ENCODE measurements at regions not wholly inside any gene's neighbourhood (a gene's known extent, or its start where the extent isn't known, plus 50 kb on each side); places are given as distances from the start of the nearest gene placed in this dataset.

- no peak overlapping the region for H3K27ac ChIP-seq
- intact Hi-C loops (cut with DNase I; ENCODE audit: low total_unique reads) = no loop called here
- no peak overlapping the region for H3K4me3 ChIP-seq
- no peaks in the 10 kb centered on the region for H3K9me3 ChIP-seq
- H3K4me1 ChIP-seq = no peaks in the 10 kb centered on the region
- 82 to 93% (median 89%) methylated on average over 2 of the region's 2 CpGs for WGBS, 5 donors
- H3K36me3 ChIP-seq = no peaks in the 10 kb centered on the region
- DNase-seq = no peak
- no peak for TF ChIP-seq POLR2AphosphoS5 (IDR thresholded peaks at IDR 0.05)
- no peak for TF ChIP-seq CTCF (IDR thresholded peaks at IDR 0.05 in 8 of 11, conservative IDR thresholded peaks at IDR 0.05 in 3 of 11)
- TF ChIP-seq POLR2A (IDR thresholded peaks at IDR 0.05) = no peak
- no peaks in the 10 kb centered on the region for H3K27me3 ChIP-seq (replicated peaks in 1 of 7)
These were observed 151.2 kb upstream of the AMOT start for GRCh38 chrX:112991801-112992200.

DNA sequence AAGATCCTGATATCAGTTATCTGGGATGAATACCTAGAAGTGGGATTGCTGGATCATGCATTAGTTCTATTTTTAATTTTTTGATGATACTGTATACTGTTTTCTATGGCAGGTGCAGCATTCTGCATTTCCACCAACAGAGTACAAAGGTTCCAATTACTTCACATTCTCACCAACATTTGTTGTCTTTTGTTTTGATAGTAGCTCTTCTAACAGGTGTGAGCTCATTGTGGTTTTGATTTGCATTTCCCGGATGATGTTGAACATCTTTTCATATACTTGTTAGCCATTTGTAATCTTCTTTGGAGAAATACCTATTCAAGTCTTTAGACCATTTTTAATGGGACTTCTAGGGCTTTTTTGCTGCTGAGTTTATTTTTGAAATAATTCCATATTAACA, 139.2 kb upstream of the AMOT start:
- Histone ChIP-seq H3K27ac (no peak overlapping the region), H3K36me3 (no peaks in the 10 kb centered on the region), H3K4me3 (no peak overlapping the region), H3K4me1 (no peaks in the 10 kb centered on the region), H3K27me3 (replicated peaks in 1 of 7) (no peaks in the 10 kb centered on the region), H3K9me3 (no peaks in the 10 kb centered on the region)
- DNase-seq = no peak
- WGBS, 5 donors = 78 to 94% (median 81%) methylated on average over 1 of the region's 1 CpG
- intact Hi-C loops (cut with DNase I; ENCODE audit: low total_unique reads) = no loop called here
- TF ChIP-seq POLR2A (IDR thresholded peaks at IDR 0.05) (no peak), CTCF (IDR thresholded peaks at IDR 0.05 in 8 of 11, conservative IDR thresholded peaks at IDR 0.05 in 3 of 11) (no peak), POLR2AphosphoS5 (IDR thresholded peaks at IDR 0.05) (no peak)

GRCh38 chrX:112968351-112969133, 127.9 kb upstream of the AMOT start:
- no peak overlapping the region for H3K27ac ChIP-seq
- no peaks in the 10 kb centered on the region for H3K4me1 ChIP-seq
- intact Hi-C loops (cut with DNase I; ENCODE audit: low total_unique reads) = no loop called here
- H3K4me3 ChIP-seq = no peak overlapping the region
- H3K9me3 ChIP-seq = no peaks in the 10 kb centered on the region
- H3K36me3 ChIP-seq = no peaks in the 10 kb centered on the region
- DNase-seq = no peak
- no peaks in the 10 kb centered on the region for H3K27me3 ChIP-seq (replicated peaks in 1 of 7)
- WGBS, 5 donors = 67 to 89% (median 83%) methylated on average over 2 of the region's 2 CpGs
- TF ChIP-seq POLR2A (IDR thresholded peaks at IDR 0.05) = no peak
- no peak for TF ChIP-seq CTCF (IDR thresholded peaks at IDR 0.05 in 8 of 11, conservative IDR thresholded peaks at IDR 0.05 in 3 of 11)
- TF ChIP-seq POLR2AphosphoS5 (IDR thresholded peaks at IDR 0.05) = no peak

GRCh38 chrX:112967903-112968302, 127.3 kb upstream of the AMOT start:
- WGBS, 5 donors = 64 to 100% (median 93%) methylated on average over 4 of the region's 4 CpGs
- Histone ChIP-seq H3K36me3 (no peaks in the 10 kb centered on the region), H3K27ac (no peak overlapping the region), H3K27me3 (replicated peaks in 1 of 7) (no peaks in the 10 kb centered on the region), H3K4me3 (no peak overlapping the region), H3K4me1 (no peaks in the 10 kb centered on the region), H3K9me3 (no peaks in the 10 kb centered on the region)
- TF ChIP-seq POLR2A (IDR thresholded peaks at IDR 0.05) (no peak), POLR2AphosphoS5 (IDR thresholded peaks at IDR 0.05) (no peak), CTCF (IDR thresholded peaks at IDR 0.05 in 8 of 11, conservative IDR thresholded peaks at IDR 0.05 in 3 of 11) (no peak)
- intact Hi-C loops (cut with DNase I; ENCODE audit: low total_unique reads) = no loop called here
- no peak for DNase-seq
